Stimulated activated CD4-positive, alpha-beta T cell treated with anti-CD3 and anti-CD28 coated beads, Interleukin-12 subunit alpha, Interleukin-12 subunit beta, amount 100 ng/mL, for 48 hours (primary cell): ENCODE measurements at regions not wholly inside any gene's neighbourhood (a gene's known extent, or its start where the extent isn't known, plus 50 kb on each side); places are given as distances from the start of the nearest gene placed in this dataset.
A peak's percentile ranks its signal among the peaks of the same experiment; 100 is the strongest.
"Not testable (repeated sequence)": the region's sequence is repeated elsewhere in the genome, so short reads cannot be mapped to it uniquely, and the experiment has no call there.

Experiments
- DNase-seq, 3 donors: peaks; one replicate each; pipeline ENCODE4 v3.0.0-alpha.2; 2020; ENCODE audit warnings: low read depth in 2 of 3, low spot score in 1 of 3

- no peak for DNase-seq
Measured at GRCh38 chr10:120047926-120048325, 155.4 kb downstream of the SEC23IP start.

GRCh38 chr10:120048391-120048790 lies 155.9 kb downstream of the SEC23IP start:
- DNase-seq, result no peak

- no peak for DNase-seq
Measured at GRCh38 chr10:120051671-120052070, 159.1 kb downstream of the SEC23IP start.

- DNase-seq, result no peak
Measured at GRCh38 chr10:120052964-120053702, 160.6 kb downstream of the SEC23IP start.

- DNase-seq, result not testable (repeated sequence)
Measured at GRCh38 chr10:120059790-120060189, 167.3 kb downstream of the SEC23IP start.

- no peak for DNase-seq
Measured at GRCh38 chr10:120067427-120067826, 174.9 kb downstream of the SEC23IP start.

- no peak for DNase-seq
Measured at GRCh38 chr10:120069700-120070099, 177.2 kb downstream of the SEC23IP start.

GRCh38 chr10:120075349-120075748 lies 182.8 kb downstream of the SEC23IP start:
- DNase-seq, result no peak

GRCh38 chr10:120076996-120077706 lies 184.6 kb downstream of the SEC23IP start:
- no peak for DNase-seq

GRCh38 chr10:120077707-120078492 lies 185.4 kb downstream of the SEC23IP start:
- DNase-seq, result peak in 1 of 3 donors; percentile 1

- DNase-seq, result no peak
Measured at GRCh38 chr10:120085096-120085796, 192.7 kb downstream of the SEC23IP start.

- DNase-seq, result no peak
Measured at GRCh38 chr10:120086066-120086465, 193.5 kb downstream of the SEC23IP start.

GRCh38 chr10:120087109-120087508 lies 194.6 kb downstream of the SEC23IP start:
- DNase-seq, result no peak

GRCh38 chr10:120095875-120096274 lies 203.3 kb downstream of the SEC23IP start:
- DNase-seq, result no peak

GRCh38 chr10:120097766-120098165 lies 205.2 kb downstream of the SEC23IP start:
- no peak for DNase-seq

GRCh38 chr10:120098232-120098930 lies 205.9 kb downstream of the SEC23IP start:
- DNase-seq, result no peak

GRCh38 chr10:120103738-120104560 lies 211.4 kb downstream of the SEC23IP start:
- no peak for DNase-seq

GRCh38 chr10:120105001-120105400 lies 212.5 kb downstream of the SEC23IP start:
- no peak for DNase-seq

- DNase-seq, result no peak
Measured at GRCh38 chr10:120105492-120105891, 213.0 kb downstream of the SEC23IP start.

- no peak for DNase-seq
Measured at GRCh38 chr10:120108916-120109315, 216.4 kb downstream of the SEC23IP start.
